A549 (cell line): ENCODE measurements at regions not wholly inside any gene's neighbourhood (a gene's known extent, or its start where the extent isn't known, plus 50 kb on each side); places are given as distances from the start of the nearest gene placed in this dataset.

Experiments
- CTCF ChIP-seq: fragments of >200 bp; sonication (Bioruptor Twin); formaldehyde crosslinking; IDR thresholded peaks from 3 replicates; pipeline ENCODE4 v1.5.1; 2016
- E2F6 ChIP-seq: IDR thresholded peaks from 2 replicates; pipeline ENCODE4 v1.6.1; 2012; ENCODE audit warnings: low read depth, borderline replicate concordance
- HDAC2 ChIP-seq: fragments of 200-600 bp; sonication (generic); IDR thresholded peaks from 2 replicates; pipeline ENCODE4 v1.6.1; 2016
- MAX ChIP-seq: IDR thresholded peaks from 2 replicates; pipeline ENCODE4 v1.6.1; 2012
- MAZ ChIP-seq: fragments of 150-350 bp; IDR thresholded peaks from 2 replicates; pipeline ENCODE4 v1.6.1; 2014; ENCODE audit warnings: antibody characterized with exemption, low read depth, low read length, borderline replicate concordance
- POLR2A ChIP-seq: IDR thresholded peaks from 2 replicates; pipeline ENCODE4 v1.6.1; 2012; ENCODE audit warnings: mild to moderate bottlenecking, low read length

GRCh38 chrX:39665830-39666518 is 431.8 kb downstream of the BCOR start:
- TF ChIP-seq CTCF, result no peak
- no peak for TF ChIP-seq MAZ
- no peak for TF ChIP-seq POLR2A
- TF ChIP-seq HDAC2, result no peak
- TF ChIP-seq E2F6, result no peak
- no peak for TF ChIP-seq MAX
